ENCODE measurements at regions not wholly inside any gene's neighbourhood (a gene's known extent, or its start where the extent isn't known, plus 50 kb on each side); places are given as distances from the start of the nearest gene placed in this dataset.

DNA sequence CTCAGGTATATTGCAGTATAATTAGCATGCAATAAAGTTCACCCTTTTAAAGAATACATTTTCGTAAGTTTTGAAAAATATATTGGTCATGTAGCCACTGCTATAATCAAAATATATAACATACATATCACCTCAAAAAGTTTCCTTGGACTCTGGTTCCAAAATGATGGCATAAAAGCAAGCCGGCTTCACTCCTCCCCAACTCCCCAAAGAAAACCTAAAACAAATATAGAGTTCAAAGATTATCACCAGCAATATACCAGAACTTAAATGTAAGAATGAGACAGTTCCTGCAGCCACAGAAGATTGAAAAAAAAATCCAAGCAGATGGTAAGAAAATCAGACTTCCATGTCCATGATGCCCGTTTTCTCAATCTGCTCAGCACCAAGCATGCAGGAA lies 104.3 kb downstream of the APIP start (continued):
- TF ChIP-seq CHD7 (IDR thresholded peaks at IDR 0.05; ENCODE audit: insufficient replicate concordance, low read length) (no peak), BRCA1 (IDR thresholded peaks at IDR 0.05; ENCODE audit: low read depth, low read length) (no peak), CTBP2 (IDR thresholded peaks at IDR 0.05; ENCODE audit: borderline replicate concordance, insufficient read depth, insufficient read length, low read length) (no peak), USF2 (IDR thresholded peaks at IDR 0.05; ENCODE audit: low read length) (no peak), ZNF274 (IDR thresholded peaks at IDR 0.05; ENCODE audit: borderline replicate concordance, extremely low read depth, low read length) (no peak)

Data from H1 (cell line).